ENCODE measurements at regions not wholly inside any gene's neighbourhood (a gene's known extent, or its start where the extent isn't known, plus 50 kb on each side); places are given as distances from the start of the nearest gene placed in this dataset.

DNA sequence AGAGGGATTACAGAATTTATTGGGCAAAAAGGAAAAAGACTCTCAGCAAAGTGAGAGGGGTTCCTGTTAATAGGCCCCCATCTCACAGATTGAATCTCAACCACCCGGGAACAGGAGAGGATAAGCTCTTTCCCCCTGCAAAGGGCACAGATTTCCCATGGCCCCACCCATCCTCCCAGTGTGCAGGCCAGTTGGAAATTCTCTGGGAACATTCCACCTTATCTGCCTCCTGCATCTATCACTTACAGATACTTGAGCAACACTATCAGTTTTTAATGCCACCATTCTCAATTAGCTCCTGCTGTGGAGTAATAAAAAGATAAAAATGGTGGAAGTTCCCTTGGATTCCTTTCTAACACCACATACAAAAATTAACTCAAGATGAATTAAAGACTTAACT lies 350.0 kb upstream of the BCHE start:
- no peak for DNase-seq

DNA sequence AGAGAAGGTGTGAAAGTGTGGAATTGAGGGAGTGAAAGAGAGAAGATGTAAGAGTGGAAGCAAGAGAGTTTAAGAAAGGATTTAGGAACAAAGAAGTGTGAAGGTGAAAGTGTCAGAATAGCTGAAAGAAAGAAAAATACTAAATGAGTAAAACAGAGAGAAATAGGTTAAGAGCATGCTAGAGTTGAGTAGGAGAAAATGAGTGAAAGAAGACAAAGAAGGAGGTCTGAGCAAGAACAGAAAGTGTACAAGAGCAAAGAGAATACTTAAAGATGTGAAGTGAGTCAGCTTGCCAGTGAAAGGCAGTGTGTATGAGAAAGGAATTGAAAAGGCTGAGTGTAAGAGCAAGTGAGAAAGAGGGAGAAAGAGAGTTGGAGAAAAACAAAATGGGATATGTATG lies 348.8 kb upstream of the BCHE start:
- no peak for DNase-seq

- DNase-seq: no peak
These were observed 339.9 kb upstream of the BCHE start for GRCh38 chr3:166177130-166177529.

DNA sequence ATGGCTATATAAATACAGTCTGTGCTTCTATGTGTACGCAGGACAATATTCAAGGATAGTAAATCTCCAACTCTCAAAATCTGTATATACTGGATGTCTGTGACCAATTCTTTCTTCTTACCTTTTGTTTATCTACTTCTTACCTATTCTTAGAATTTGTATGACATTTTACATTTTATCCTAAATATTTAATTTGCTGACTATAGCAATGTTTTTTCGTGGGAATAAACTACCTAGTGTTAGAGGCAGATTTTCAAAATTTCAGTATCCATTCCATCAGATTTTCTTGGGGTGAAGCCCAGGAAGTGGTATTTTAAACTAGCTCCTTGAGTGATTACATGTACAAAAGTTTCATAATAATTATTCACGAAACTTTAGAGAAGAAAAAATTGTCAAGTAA lies 334.5 kb upstream of the BCHE start:
- DNase-seq: no peak

DNA sequence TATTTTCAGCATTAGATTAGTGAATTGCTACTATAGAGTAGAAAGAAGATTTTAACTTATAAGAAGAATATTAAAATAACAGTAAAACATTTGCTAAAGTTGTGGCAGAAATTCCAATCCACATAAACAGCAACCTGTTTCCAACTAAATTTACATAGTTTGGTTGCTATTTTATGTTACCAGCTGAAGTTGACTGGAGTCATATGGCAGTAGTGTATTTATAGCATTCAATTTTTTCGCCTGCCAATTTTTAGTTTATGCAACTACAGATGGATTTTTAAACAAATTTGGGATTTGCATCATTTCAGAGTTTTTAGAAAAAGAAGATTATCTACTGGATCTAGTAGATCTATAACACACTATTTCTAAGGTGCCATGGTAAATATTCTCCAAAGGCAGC lies 332.5 kb upstream of the BCHE start:
- no peak for DNase-seq

GRCh38 chr3:166127969-166128368 lies 290.7 kb upstream of the BCHE start:
- DNase-seq: no peak

DNA sequence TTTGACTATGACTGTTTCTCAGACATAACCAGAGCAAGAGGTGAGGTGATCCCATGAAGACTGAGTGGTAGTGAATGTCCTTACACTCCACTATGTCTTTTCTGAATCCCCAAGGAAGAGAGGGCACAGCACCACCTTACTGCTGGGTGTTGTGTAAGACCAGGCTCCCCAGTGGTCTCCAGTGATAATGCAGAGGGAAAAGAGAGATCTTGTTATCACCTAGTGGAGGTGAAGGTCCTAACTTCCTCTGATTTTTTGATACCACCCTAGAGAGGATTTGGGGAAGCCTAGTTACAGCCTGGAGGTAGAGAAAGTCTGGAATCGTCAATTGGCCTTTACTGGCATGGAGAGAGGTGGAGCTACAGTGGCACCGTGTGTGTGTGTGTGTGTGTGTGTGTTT lies 288.0 kb upstream of the BCHE start:
- no peak for DNase-seq

DNA sequence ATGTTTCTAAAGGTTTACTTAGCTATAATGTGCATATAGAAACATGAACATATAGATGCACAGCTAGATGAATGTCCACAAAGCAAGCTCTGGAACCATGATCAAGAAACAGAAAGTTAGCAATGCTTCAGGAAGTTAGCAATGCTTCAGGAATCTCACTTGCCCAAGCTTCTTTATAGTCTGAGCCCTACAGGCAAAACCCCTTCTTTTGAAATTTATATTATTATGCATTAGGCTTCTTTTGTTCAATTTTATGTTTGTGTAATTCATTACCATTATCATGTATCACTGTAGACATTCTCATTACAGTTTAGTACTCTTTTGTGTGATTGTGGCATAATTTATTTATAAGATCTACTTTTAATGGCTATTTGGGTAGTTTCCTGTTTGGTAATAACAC lies 286.4 kb upstream of the BCHE start:
- no peak for DNase-seq

GRCh38 chr3:166123088-166123487 lies 285.9 kb upstream of the BCHE start:
- DNase-seq: no peak

GRCh38 chr3:166118049-166118448 lies 280.8 kb upstream of the BCHE start:
- DNase-seq: no peak

DNA sequence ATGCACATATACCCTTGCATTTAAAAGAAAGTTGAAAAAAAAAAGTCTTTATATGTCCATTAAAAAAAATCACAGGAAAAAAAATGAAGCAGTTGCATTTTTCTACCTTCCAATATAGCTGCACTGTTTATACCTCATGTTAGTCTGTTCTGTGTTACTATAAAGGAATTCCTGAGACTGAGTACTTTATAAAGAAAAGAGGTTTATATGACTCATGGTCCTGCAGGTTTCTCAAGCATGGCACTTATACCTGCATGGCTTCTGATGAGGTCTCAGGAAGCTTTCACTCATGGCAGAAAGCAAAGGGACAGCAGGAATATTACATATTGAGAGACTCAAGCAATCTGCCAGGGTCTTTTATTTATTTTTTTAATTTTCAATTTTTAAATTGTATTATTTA lies 277.2 kb upstream of the BCHE start:
- DNase-seq: no peak

- DNase-seq: no peak
These were observed 274.3 kb upstream of the BCHE start for GRCh38 chr3:166111562-166111961.

DNA sequence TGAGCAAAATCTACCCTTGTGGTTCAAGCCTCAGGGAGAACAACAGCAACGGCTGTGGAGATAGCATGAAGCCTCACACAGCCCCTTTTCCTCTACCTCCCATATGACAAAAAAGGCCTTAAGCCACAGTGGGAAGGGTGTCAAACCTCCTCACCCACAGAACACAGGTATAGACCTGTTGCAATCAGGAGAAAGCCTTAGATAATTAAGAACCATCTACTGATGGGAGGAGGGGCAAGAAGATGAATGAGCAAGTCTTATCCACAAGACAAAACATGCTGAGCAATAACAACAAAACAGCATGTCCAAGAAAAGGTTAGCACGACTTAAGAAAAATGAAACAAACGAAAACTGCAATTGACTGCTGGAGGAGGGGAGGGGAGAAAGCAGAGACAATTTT lies 272.9 kb upstream of the BCHE start:
- DNase-seq: no peak

- DNase-seq: no peak
These were observed 267.7 kb upstream of the BCHE start for GRCh38 chr3:166104938-166105337.

- DNase-seq: no peak
These were observed 263.5 kb upstream of the BCHE start for GRCh38 chr3:166100730-166101129.

- no peak for DNase-seq
These were observed 252.4 kb upstream of the BCHE start for GRCh38 chr3:166089575-166089974.

- no peak for DNase-seq
These were observed 248.1 kb upstream of the BCHE start for GRCh38 chr3:166085164-166085856.

- no peak for DNase-seq
These were observed 242.9 kb upstream of the BCHE start for GRCh38 chr3:166080096-166080495.

DNA sequence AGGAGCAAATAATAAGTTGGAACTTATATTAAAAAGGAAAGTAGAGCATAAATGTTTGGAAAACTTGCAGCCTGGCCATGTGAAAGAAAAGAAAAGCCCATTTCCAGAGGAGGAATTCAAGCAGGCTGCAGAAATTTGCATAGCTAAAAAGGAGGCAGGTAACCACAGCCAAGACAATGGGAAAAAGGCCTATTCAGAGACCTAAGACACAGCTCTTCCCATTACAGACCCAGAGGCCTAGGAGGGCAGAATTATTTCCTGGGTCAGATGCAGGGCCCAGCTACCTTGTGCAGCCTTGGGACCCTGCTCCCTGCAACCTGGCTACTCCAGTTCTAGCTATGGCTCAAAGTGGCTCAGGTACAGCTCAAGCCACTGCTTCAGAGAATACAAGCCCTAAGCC lies 234.6 kb upstream of the BCHE start:
- DNase-seq: no peak

GRCh38 chr3:166064476-166064875 lies 227.3 kb upstream of the BCHE start:
- DNase-seq: no peak

GRCh38 chr3:166060789-166061479 lies 223.7 kb upstream of the BCHE start:
- DNase-seq: no peak

GRCh38 chr3:166052440-166052839 lies 215.2 kb upstream of the BCHE start:
- no peak for DNase-seq

DNA sequence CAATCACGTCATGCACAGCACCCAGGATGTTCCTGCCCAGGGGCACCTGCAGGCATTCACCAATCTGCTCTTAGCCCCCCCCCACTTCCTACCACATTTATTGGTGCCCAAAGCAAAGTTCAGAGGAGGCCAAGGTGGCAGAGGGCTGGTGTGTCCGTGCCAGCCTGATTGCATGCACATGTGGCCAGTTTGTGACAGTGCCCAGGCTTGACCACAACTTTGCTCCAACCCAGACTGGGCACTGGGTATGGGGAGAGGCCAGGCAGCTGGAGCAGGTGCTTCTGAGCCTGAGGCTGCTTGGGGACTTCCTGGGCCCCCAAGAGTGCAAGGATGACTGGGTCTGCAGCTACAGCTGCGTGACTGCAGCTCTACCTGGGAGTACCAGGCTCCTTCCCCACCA lies 192.3 kb upstream of the BCHE start:
- no peak for DNase-seq

- no peak for DNase-seq
These were observed 176.0 kb upstream of the BCHE start for GRCh38 chr3:166013073-166013679.

GRCh38 chr3:166011771-166012170 lies 174.5 kb upstream of the BCHE start:
- no peak for DNase-seq
